HT-29 (cell line): ENCODE measurements at regions not wholly inside any gene's neighbourhood (a gene's known extent, or its start where the extent isn't known, plus 50 kb on each side); places are given as distances from the start of the nearest gene placed in this dataset.

Experiments used
- DNase-seq: peaks from one replicate; pipeline ENCODE4 v3.0.0-alpha.2; 2015; ENCODE audit warnings: low spot score

- DNase-seq: no peak
Observed at GRCh38 chr5:29867155-29867554, 1326.3 kb upstream of the CDH6 start.

- DNase-seq: no peak
Observed at GRCh38 chr5:29853711-29854220, 1339.7 kb upstream of the CDH6 start.

- DNase-seq: no peak
Observed at GRCh38 chr5:29852329-29852728, 1341.2 kb upstream of the CDH6 start.

- no peak for DNase-seq
Observed at GRCh38 chr5:29845206-29845605, 1348.3 kb upstream of the CDH6 start.

GRCh38 chr5:29833394-29833793, 1360.1 kb upstream of the CDH6 start:
- no peak for DNase-seq

- no peak for DNase-seq
Observed at GRCh38 chr5:29822521-29822920, 1371.0 kb upstream of the CDH6 start.

- DNase-seq: no peak
Observed at GRCh38 chr5:29811914-29812679, 1381.4 kb upstream of the CDH6 start.

- no peak for DNase-seq
Observed at GRCh38 chr5:29805804-29806203, 1387.7 kb upstream of the CDH6 start.

- no peak for DNase-seq
Observed at GRCh38 chr5:29800752-29801151, 1392.7 kb upstream of the CDH6 start.

- no peak for DNase-seq
Observed at GRCh38 chr5:29796013-29796412, 1397.5 kb upstream of the CDH6 start.

- no peak for DNase-seq
Observed at GRCh38 chr5:29795096-29795652, 1398.3 kb upstream of the CDH6 start.

- no peak for DNase-seq
Observed at GRCh38 chr5:29794141-29794787, 1399.2 kb upstream of the CDH6 start.

- DNase-seq: no peak
Observed at GRCh38 chr5:29790281-29790680, 1403.2 kb upstream of the CDH6 start.

GRCh38 chr5:29780401-29780800, 1413.1 kb upstream of the CDH6 start:
- DNase-seq: no peak

- no peak for DNase-seq
Observed at GRCh38 chr5:29779141-29779540, 1414.3 kb upstream of the CDH6 start.

- no peak for DNase-seq
Observed at GRCh38 chr5:29777373-29777772, 1416.1 kb upstream of the CDH6 start.

- no peak for DNase-seq
Observed at GRCh38 chr5:29770936-29771335, 1422.5 kb upstream of the CDH6 start.

- DNase-seq: no peak
Observed at GRCh38 chr5:29769474-29769873, 1424.0 kb upstream of the CDH6 start.

GRCh38 chr5:29758986-29759421, 1434.5 kb upstream of the CDH6 start:
- DNase-seq: no peak

GRCh38 chr5:29750453-29750852, 1443.0 kb upstream of the CDH6 start:
- DNase-seq: no peak

- DNase-seq: no peak
Observed at GRCh38 chr5:29744618-29745017, 1448.9 kb upstream of the CDH6 start.

GRCh38 chr5:29720954-29721353, 1472.5 kb upstream of the CDH6 start:
- no peak for DNase-seq

- DNase-seq: no peak
Observed at GRCh38 chr5:29719171-29719570, 1474.3 kb upstream of the CDH6 start.
